B cell (primary cell): ENCODE measurements at regions not wholly inside any gene's neighbourhood (a gene's known extent, or its start where the extent isn't known, plus 50 kb on each side); places are given as distances from the start of the nearest gene placed in this dataset.

Source experiments
- ATAC-seq: fragments of 200-7000 bp; cut with Tn5 transposase; one replicate; pipeline ENCODE4 v1.10.0; 2021; ENCODE audit warnings: low read depth, mild to moderate bottlenecking, moderate number of reproducible peaks, moderate library complexity
- CTCF ChIA-PET: fragments of 350-600 bp; sonication (Branson Sonifier 250); formaldehyde crosslinking; loops from one replicate; lab custom pipeline; 2021; ENCODE audit warnings: antibody characterized with exemption, inconsistent platforms; lab: Charles Lee
- POLR2A ChIA-PET: fragments of 350-600 bp; sonication (Branson Sonifier 250); formaldehyde crosslinking; loops from one replicate; lab custom pipeline; 2021; ENCODE audit warnings: antibody characterized with exemption; lab: Charles Lee
- DNase-seq: peaks from one replicate; pipeline ENCODE4 v3.0.0; 2013
- H2AFZ ChIP-seq: 2 replicates; pipeline ENCODE4 v1.6.1; 2012; ENCODE audit warnings: mild to moderate bottlenecking, low read depth, low read length; ENCODE audit not compliant: insufficient read depth, poor library complexity, severe bottlenecking
- H3K27ac ChIP-seq, 2 donors: 1 replicate in 1 of 2; 2 replicates in 1 of 2; pipeline ENCODE4 v1.5.1; 2012 to 2013; ENCODE audit warnings: low read length in 2 of 2, mild to moderate bottlenecking in 2 of 2, moderate library complexity in 1 of 2
- H3K27me3 ChIP-seq, 4 experiments: fragments of 200-600 bp in 1 of 4; sonication (generic) in 1 of 4; replicated peaks in 1 of 4; 1 replicate in 2 of 4; 2 replicates in 2 of 4; pipeline versions ENCODE4 v1.6.1 to v1.7.0; 2013 to 2016; ENCODE audit warnings: low read length in 3 of 4, mild to moderate bottlenecking in 2 of 4, mixed read lengths in 1 of 4, moderate library complexity in 1 of 4; ENCODE audit not compliant: insufficient read depth in 4 of 4, control insufficient read depth in 3 of 4; ENCODE audit errors: control extremely low read depth in 1 of 4
- H3K36me3 ChIP-seq, 2 experiments: replicated peaks in 1 of 2; 1 replicate in 1 of 2; 2 replicates in 1 of 2; pipeline versions ENCODE4 v1.6.1 to v1.7.1; 2013; ENCODE audit warnings: low read length in 1 of 2; ENCODE audit not compliant: insufficient read depth in 2 of 2, control insufficient read depth in 1 of 2; ENCODE audit errors: control extremely low read depth in 1 of 2, extremely low read depth in 1 of 2
- H3K4me1 ChIP-seq, 2 donors: fragments of 200-600 bp in 1 of 2; sonication (generic) in 1 of 2; 1 replicate in 1 of 2; 2 replicates in 1 of 2; pipeline versions ENCODE4 v1.5.1 to v1.6.1; 2013 to 2017; ENCODE audit warnings: low read length in 2 of 2; ENCODE audit not compliant: control insufficient read depth in 2 of 2, insufficient read depth in 2 of 2
- H3K4me2 ChIP-seq: replicated peaks from 2 replicates; pipeline ENCODE3; 2012; ENCODE audit warnings: mild to moderate bottlenecking, low read depth, low read length; ENCODE audit not compliant: poor library complexity, severe bottlenecking
- H3K4me3 ChIP-seq, 5 experiments: fragments of 200-600 bp in 1 of 5; sonication (generic) in 1 of 5; 1 replicate in 3 of 5; 2 replicates in 2 of 5; pipeline versions ENCODE4 v1.5.1 to v1.7.0; 2011 to 2016; ENCODE audit warnings: low read length in 4 of 5, mild to moderate bottlenecking in 4 of 5, low read depth in 2 of 5, control low read depth in 1 of 5, moderate library complexity in 1 of 5; ENCODE audit not compliant: insufficient read depth in 1 of 5; ENCODE audit errors: control extremely low read depth in 1 of 5, extremely low read depth in 1 of 5
- H3K79me2 ChIP-seq: fragments of 200-600 bp; sonication (generic); one replicate; pipeline ENCODE4 v1.6.0; 2016; ENCODE audit warnings: low read length; ENCODE audit not compliant: control insufficient read depth, insufficient read depth
- H3K9ac ChIP-seq: fragments of 200-600 bp; sonication (generic); 2 replicates; pipeline ENCODE4 v1.6.1; 2017; ENCODE audit warnings: mild to moderate bottlenecking, low read length, moderate library complexity
- H3K9me3 ChIP-seq, 3 donors: one replicate each; pipeline versions ENCODE4 v1.6.1 to v1.7.1; 2013; ENCODE audit warnings: low read length in 2 of 3; ENCODE audit not compliant: control insufficient read depth in 2 of 3, insufficient read depth in 1 of 3; ENCODE audit errors: control extremely low read depth in 1 of 3
- H4K20me1 ChIP-seq: 2 replicates; pipeline ENCODE4 v1.6.0; 2012; ENCODE audit warnings: mild to moderate bottlenecking, low read length; ENCODE audit not compliant: insufficient read depth, control insufficient read depth, poor library complexity, severe bottlenecking
- H3K27ac Mint-ChIP-seq: one replicate; pipeline ENCODE4 v1.8.0; 2021; ENCODE audit warnings: mixed read lengths
- H3K27me3 Mint-ChIP-seq: one replicate; pipeline ENCODE4 v1.8.0; 2021; ENCODE audit warnings: mixed read lengths
- H3K4me1 Mint-ChIP-seq: one replicate; pipeline ENCODE4 v1.8.0; 2021; ENCODE audit warnings: mixed read lengths
- H3K4me3 Mint-ChIP-seq: one replicate; pipeline ENCODE4 v1.8.0; 2021; ENCODE audit warnings: mixed read lengths
- H3K9me3 Mint-ChIP-seq: one replicate; pipeline ENCODE4 v1.8.0; 2022; ENCODE audit warnings: mixed read lengths; ENCODE audit not compliant: insufficient read depth
- CTCF ChIP-seq: fragments of 200-600 bp; IDR thresholded peaks from one replicate; pipeline ENCODE4 v1.8.0; 2022; ENCODE audit warnings: antibody characterized with exemption, mild to moderate bottlenecking
- EZH2 ChIP-seq: IDR thresholded peaks from 2 replicates; pipeline ENCODE4 v1.6.1; 2012; ENCODE audit warnings: borderline replicate concordance, low read depth, mild to moderate bottlenecking, moderate library complexity, low read length; ENCODE audit not compliant: insufficient read depth, poor library complexity, severe bottlenecking
- WGBS: methylation state at CpG from one replicate; pipeline ENCODE4 v1.1.5; 2013; ENCODE audit warnings: missing lambda C conversion rate; ENCODE audit not compliant: insufficient coverage; 5-methylcytosine and 5-hydroxymethylcytosine counted together
- intact Hi-C: fragments of 100-400 bp; cut with micrococcal nuclease; formaldehyde crosslinking; loops from one replicate; pipeline ENCODE4 v1.10.0; 2022

- Histone ChIP-seq H3K4me3 (no peak overlapping the region), H3K9ac (no peak overlapping the region), H3K36me3 (no peaks in the 10 kb centered on the region), H3K79me2 (no peaks in the 10 kb centered on the region), H3K4me1 (no peaks in the 10 kb centered on the region), H3K27ac (no peak overlapping the region), H3K9me3 (no peaks in the 10 kb centered on the region), H2AFZ (no peak overlapping the region), H4K20me1 (no peaks in the 10 kb centered on the region), H3K27me3 (peaks cover 0 to 3% (median 0%) of the 10 kb centered on the region in 4 experiments), H3K4me2 (no peak overlapping the region)
- Mint-ChIP-seq H3K9me3 (no peaks in the 10 kb centered on the region), H3K27me3 (peaks cover 4% of the 10 kb centered on the region), H3K27ac (no peak overlapping the region), H3K4me3 (no peak overlapping the region), H3K4me1 (no peaks in the 10 kb centered on the region)
- ChIA-PET CTCF (no interaction called here), POLR2A (no interaction called here)
- ATAC-seq = no peak
- DNase-seq = no peak
- intact Hi-C loops = no loop called here
- TF ChIP-seq CTCF (no peak), EZH2 (no peak)
- 91% methylated on average over 6 of the region's 7 CpGs for WGBS
These were observed 417.3 kb upstream of the MARCKS start for GRCh38 chr6:113439866-113440265.

GRCh38 chr6:113442040-113442439, 415.1 kb upstream of the MARCKS start:
- Histone ChIP-seq H3K27ac (no peak overlapping the region), H3K4me2 (no peak overlapping the region), H3K9ac (no peak overlapping the region), H3K79me2 (no peaks in the 10 kb centered on the region), H3K27me3 (peaks cover 0 to 3% (median 0%) of the 10 kb centered on the region in 4 experiments), H4K20me1 (no peaks in the 10 kb centered on the region), H3K9me3 (no peaks in the 10 kb centered on the region), H3K36me3 (no peaks in the 10 kb centered on the region), H3K4me1 (no peaks in the 10 kb centered on the region), H2AFZ (no peak overlapping the region), H3K4me3 (no peak overlapping the region)
- ATAC-seq (no peak), DNase-seq (no peak)
- H3K9me3 Mint-ChIP-seq = no peaks in the 10 kb centered on the region
- H3K27ac Mint-ChIP-seq = no peak overlapping the region
- no peaks in the 10 kb centered on the region for H3K4me1 Mint-ChIP-seq
- TF ChIP-seq CTCF (no peak), EZH2 (no peak)
- WGBS = no CpG with 5 or more reads among the region's 1 CpG
- CTCF ChIA-PET = no interaction called here
- peaks cover 4% of the 10 kb centered on the region for H3K27me3 Mint-ChIP-seq
- intact Hi-C loops = no loop called here
- no peak overlapping the region for H3K4me3 Mint-ChIP-seq
- POLR2A ChIA-PET = no interaction called here
